ENCODE measurements at regions not wholly inside any gene's neighbourhood (a gene's known extent, or its start where the extent isn't known, plus 50 kb on each side); places are given as distances from the start of the nearest gene placed in this dataset.
"Not testable (repeated sequence)": the region's sequence is repeated elsewhere in the genome, so short reads cannot be mapped to it uniquely, and the experiment has no call there.

GRCh38 chr9:42377530-42378417, 194.3 kb downstream of the SPATA31A6 start:
- intact Hi-C loops (cut with micrococcal nuclease); FAIRE-seq; H3K36me3 ChIP-seq (ENCODE audit: control insufficient read depth, insufficient read depth, low read length); POLR2A ChIA-PET; H3K27ac ChIP-seq (ENCODE audit: extremely low read depth, low read depth, low read length); H2AFZ ChIP-seq (ENCODE audit: low read depth, low read length); H3K9me1 ChIP-seq (ENCODE audit: control insufficient read depth, insufficient read depth, low read length); H3K9me3 ChIP-seq (replicated peaks; ENCODE audit: control insufficient read depth, insufficient read depth, low read depth, low read length); DNase-seq (ENCODE audit: extremely low read depth in 1 of 4, low spot score in 3 of 4); H3K27me3 ChIP-seq (ENCODE audit: control insufficient read depth in 2 of 2, insufficient read depth in 2 of 2, low read length in 2 of 2); ATAC-seq; H3K4me1 ChIP-seq (replicated peaks in 1 of 2; ENCODE audit: control insufficient read depth in 2 of 2, insufficient read depth in 2 of 2, low read length in 2 of 2); H3K9ac ChIP-seq (ENCODE audit: insufficient read depth in 1 of 2, low read depth in 2 of 2, low read length in 2 of 2); BruUV-seq (replicated peaks); H4K20me1 ChIP-seq (replicated peaks; ENCODE audit: control insufficient read depth, insufficient read depth, low read length); H3K79me2 ChIP-seq (ENCODE audit: control insufficient read depth, insufficient read depth, low read length); H3K4me3 ChIP-seq; H3K4me2 ChIP-seq (ENCODE audit: insufficient read depth, low read length); CTCF ChIA-PET (ENCODE audit: low intra/inter-chr PET ratio); in situ Hi-C loops (cut with MboI): not testable (repeated sequence)
- WGBS (ENCODE audit: insufficient coverage, low coverage, missing lambda C conversion rate), result 1% methylated on average over 17 of the region's 23 CpGs

DNA sequence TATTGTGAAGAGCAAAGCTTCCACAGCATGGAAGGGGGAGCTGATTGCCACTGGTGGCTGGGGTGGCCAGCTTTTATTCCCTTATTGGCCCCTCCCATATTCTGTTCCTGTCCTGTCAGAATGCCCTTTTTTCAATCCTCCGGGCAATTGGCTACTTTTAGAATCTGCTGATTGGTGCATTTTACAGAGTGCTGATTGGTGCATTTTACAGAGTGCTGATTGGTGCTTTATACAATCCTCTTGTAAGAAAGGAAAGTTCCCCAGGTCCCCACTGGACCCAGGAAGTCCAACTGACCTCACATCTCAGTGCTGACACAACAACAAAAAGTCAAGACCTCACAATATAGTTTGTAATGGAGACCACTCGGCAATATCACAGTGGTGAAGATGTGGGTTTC, 195.0 kb downstream of the SPATA31A6 start:
- Histone ChIP-seq H3K4me1 (replicated peaks in 1 of 2; ENCODE audit: control insufficient read depth in 2 of 2, insufficient read depth in 2 of 2, low read length in 2 of 2) (no peaks in the 10 kb centered on the region), H3K79me2 (ENCODE audit: control insufficient read depth, insufficient read depth, low read length) (no peaks in the 10 kb centered on the region), H3K4me3 (no peak overlapping the region), H3K27ac (ENCODE audit: extremely low read depth, low read depth, low read length) (no peak overlapping the region), H3K9ac (ENCODE audit: insufficient read depth in 1 of 2, low read depth in 2 of 2, low read length in 2 of 2) (no peak overlapping the region), H3K9me3 (replicated peaks; ENCODE audit: control insufficient read depth, insufficient read depth, low read depth, low read length) (no peaks in the 10 kb centered on the region), H3K4me2 (ENCODE audit: insufficient read depth, low read length) (no peak overlapping the region), H4K20me1 (replicated peaks; ENCODE audit: control insufficient read depth, insufficient read depth, low read length) (no peaks in the 10 kb centered on the region), H3K9me1 (ENCODE audit: control insufficient read depth, insufficient read depth, low read length) (no peaks in the 10 kb centered on the region), H2AFZ (ENCODE audit: low read depth, low read length) (no peak overlapping the region), H3K27me3 (ENCODE audit: control insufficient read depth in 2 of 2, insufficient read depth in 2 of 2, low read length in 2 of 2) (no peaks in the 10 kb centered on the region), H3K36me3 (ENCODE audit: control insufficient read depth, insufficient read depth, low read length) (no peaks in the 10 kb centered on the region)
- in situ Hi-C loops (cut with MboI) (no loop called here), intact Hi-C loops (cut with micrococcal nuclease) (no loop called here)
- ChIA-PET POLR2A (no interaction called here), CTCF (ENCODE audit: low intra/inter-chr PET ratio) (no interaction called here)
- BruUV-seq (replicated peaks), result no TSS peak
- WGBS (ENCODE audit: insufficient coverage, low coverage, missing lambda C conversion rate), result 0% methylated on average over 2 of the region's 2 CpGs
- no peak for FAIRE-seq
- DNase-seq (ENCODE audit: extremely low read depth in 1 of 4, low spot score in 3 of 4), result no peak
- TF ChIP-seq HDAC1 (IDR thresholded peaks at IDR 0.05) (no peak), ZNF316 (IDR thresholded peaks at IDR 0.05) (peak; percentile 46), MTA3 (IDR thresholded peaks at IDR 0.05; ENCODE audit: borderline replicate concordance) (no peak)
- TF ChIP-seq, protein P1, sequence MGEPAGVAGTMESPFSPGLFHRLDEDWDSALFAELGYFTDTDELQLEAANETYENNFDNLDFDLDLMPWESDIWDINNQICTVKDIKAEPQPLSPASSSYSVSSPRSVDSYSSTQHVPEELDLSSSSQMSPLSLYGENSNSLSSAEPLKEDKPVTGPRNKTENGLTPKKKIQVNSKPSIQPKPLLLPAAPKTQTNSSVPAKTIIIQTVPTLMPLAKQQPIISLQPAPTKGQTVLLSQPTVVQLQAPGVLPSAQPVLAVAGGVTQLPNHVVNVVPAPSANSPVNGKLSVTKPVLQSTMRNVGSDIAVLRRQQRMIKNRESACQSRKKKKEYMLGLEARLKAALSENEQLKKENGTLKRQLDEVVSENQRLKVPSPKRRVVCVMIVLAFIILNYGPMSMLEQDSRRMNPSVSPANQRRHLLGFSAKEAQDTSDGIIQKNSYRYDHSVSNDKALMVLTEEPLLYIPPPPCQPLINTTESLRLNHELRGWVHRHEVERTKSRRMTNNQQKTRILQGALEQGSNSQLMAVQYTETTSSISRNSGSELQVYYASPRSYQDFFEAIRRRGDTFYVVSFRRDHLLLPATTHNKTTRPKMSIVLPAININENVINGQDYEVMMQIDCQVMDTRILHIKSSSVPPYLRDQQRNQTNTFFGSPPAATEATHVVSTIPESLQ (CRISPR knock-in tag; IDR thresholded peaks at IDR 0.05), result no peak
- no peak for ATAC-seq

GRCh38 chr9:42379602-42380001, 196.1 kb downstream of the SPATA31A6 start:
- BruUV-seq (replicated peaks); H3K79me2 ChIP-seq (ENCODE audit: control insufficient read depth, insufficient read depth, low read length); CTCF ChIA-PET (ENCODE audit: low intra/inter-chr PET ratio); H3K36me3 ChIP-seq (ENCODE audit: control insufficient read depth, insufficient read depth, low read length); H2AFZ ChIP-seq (ENCODE audit: low read depth, low read length); H3K27ac ChIP-seq (ENCODE audit: extremely low read depth, low read depth, low read length); H3K9me3 ChIP-seq (replicated peaks; ENCODE audit: control insufficient read depth, insufficient read depth, low read depth, low read length); H3K4me2 ChIP-seq (ENCODE audit: insufficient read depth, low read length); H4K20me1 ChIP-seq (replicated peaks; ENCODE audit: control insufficient read depth, insufficient read depth, low read length); intact Hi-C loops (cut with micrococcal nuclease); in situ Hi-C loops (cut with MboI); POLR2A ChIA-PET; H3K9ac ChIP-seq (ENCODE audit: insufficient read depth in 1 of 2, low read depth in 2 of 2, low read length in 2 of 2); H3K4me1 ChIP-seq (replicated peaks in 1 of 2; ENCODE audit: control insufficient read depth in 2 of 2, insufficient read depth in 2 of 2, low read length in 2 of 2); H3K4me3 ChIP-seq; H3K27me3 ChIP-seq (ENCODE audit: control insufficient read depth in 2 of 2, insufficient read depth in 2 of 2, low read length in 2 of 2); ATAC-seq; FAIRE-seq; H3K9me1 ChIP-seq (ENCODE audit: control insufficient read depth, insufficient read depth, low read length); DNase-seq (ENCODE audit: extremely low read depth in 1 of 4, low spot score in 3 of 4): not testable (repeated sequence)
- 0% methylated on average over 1 of the region's 1 CpG for WGBS (ENCODE audit: insufficient coverage, low coverage, missing lambda C conversion rate)
